NOMO-1 (cell line): ENCODE measurements at regions not wholly inside any gene's neighbourhood (a gene's known extent, or its start where the extent isn't known, plus 50 kb on each side); places are given as distances from the start of the nearest gene placed in this dataset.

Experiments
- DNase-seq, 2 experiments: peaks; one replicate each; lab custom pipeline; 2025; ENCODE audit not compliant: unreplicated experiment in 2 of 2; lab: John Stamatoyannopoulos, UW

DNA sequence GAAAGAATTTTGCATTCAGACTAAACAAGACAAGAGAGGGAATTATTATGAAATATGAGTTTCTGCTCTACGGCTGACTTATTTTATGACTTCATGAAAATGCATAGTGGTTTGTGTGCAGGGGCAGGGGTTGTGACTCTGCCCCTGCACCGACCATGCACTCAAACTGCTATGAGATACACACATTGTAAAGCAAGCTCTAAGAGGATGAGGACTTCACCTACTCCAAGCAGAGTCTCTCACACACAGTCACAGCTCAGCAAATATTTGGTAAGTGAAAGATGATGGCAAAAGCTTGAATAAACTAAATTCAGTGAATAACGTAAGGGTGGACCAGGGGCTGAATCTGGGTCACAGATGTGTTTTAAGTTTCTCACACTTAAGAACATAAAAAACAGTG, 542.9 kb downstream of the PRELID2 start:
- no peak for DNase-seq

DNA sequence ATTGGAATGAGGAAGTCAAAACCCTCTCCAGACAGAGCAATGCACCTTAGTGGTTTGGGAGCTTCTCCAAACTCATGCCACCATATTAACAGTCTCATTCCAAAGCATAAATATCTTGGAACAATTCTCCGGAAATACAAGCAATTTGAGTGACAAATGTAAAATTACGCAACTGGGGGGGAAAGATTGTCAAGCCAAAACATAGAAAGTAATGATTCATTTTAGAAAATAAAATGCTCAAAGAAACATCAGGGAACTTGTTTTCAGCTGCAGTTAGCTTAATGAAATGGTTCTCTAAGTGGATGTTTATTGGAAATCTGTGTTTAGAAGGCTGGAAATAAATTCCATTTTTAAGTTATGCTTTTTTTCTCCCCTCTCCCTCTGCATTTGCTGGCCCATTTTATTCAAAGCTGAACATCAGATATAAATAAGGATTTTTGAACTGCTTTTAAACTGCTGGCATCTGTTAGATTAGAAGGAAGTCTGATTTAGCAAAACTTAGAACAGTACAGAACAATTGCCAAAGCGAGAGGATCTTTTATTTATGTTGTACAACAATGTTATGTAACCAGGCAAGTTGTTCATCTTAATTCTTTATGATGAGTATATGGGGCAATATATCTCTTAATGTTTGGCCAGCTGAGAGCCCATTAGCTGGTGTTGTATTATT, 551.9 kb downstream of the PRELID2 start:
- DNase-seq = no peak

DNA sequence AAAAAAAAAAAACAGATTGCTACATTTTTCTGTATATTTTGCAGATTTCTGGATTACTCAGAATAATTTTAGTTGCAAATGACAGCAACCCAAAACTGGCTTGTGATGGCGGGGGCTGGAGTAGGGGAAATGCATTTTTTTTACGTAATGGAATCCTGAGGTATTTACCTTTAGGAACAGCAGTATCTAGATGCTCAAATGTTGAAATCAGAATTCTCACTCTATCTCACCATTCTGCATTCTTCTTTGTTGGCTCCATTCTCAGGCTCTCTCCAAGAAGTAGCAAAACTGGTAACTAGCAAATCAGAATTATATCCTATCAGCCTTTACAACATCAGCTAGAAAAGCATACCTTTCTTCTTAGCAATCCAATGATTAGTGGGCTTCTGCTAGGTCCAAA, 554.3 kb downstream of the PRELID2 start:
- DNase-seq = no peak

DNA sequence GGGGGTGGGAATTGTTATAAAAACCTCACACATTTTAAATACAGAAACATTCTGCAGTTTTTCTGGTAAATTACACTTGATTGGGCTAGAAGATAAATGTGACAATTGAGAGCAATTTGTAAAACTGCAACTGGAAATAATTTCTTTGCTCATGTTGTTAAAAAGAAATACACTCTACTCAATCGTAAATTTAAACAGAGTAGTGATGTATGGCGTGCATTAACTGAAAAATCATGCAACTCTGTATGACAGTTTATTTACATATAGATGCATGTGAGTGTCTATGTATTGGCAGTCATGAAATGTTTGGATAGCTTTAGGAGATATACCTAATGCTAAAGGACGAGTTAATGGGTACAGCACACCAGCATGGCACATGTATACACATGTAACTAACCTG, 554.9 kb downstream of the PRELID2 start:
- DNase-seq = no peak

DNA sequence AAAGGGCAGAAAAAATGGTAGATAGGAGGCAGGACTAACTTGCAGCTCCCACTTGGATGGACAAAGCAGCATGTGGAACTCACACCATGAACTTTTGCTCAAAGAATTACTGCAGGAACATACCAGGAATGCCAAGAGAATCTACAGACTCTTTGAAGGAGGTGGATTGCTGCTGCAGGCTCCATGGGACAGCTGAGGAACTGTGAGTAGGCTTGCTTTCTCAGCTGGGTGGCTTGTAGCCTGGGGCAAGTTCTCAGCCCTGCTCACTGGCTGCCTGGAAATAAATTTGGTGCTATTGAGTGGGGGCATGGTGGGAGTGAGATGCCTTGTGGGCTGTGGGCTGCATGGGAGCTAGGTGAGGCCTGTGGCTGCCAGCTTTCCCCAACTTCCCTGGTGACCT, 574.5 kb downstream of the PRELID2 start:
- DNase-seq = no peak

DNA sequence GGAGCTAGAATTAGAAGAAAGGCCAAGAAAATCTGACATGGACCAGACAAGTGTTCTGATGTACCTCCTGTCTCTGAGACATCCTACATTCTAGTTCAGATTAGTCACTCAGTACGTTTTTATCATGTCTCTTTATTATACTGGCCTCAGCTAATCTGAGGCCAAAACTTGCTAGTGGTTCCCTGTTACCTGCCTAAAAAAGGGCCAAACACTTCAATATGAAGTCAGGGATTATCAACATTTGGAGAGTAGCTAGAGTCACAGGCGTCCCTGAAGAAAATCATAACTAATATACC, 587.4 kb downstream of the PRELID2 start:
- no peak for DNase-seq

DNA sequence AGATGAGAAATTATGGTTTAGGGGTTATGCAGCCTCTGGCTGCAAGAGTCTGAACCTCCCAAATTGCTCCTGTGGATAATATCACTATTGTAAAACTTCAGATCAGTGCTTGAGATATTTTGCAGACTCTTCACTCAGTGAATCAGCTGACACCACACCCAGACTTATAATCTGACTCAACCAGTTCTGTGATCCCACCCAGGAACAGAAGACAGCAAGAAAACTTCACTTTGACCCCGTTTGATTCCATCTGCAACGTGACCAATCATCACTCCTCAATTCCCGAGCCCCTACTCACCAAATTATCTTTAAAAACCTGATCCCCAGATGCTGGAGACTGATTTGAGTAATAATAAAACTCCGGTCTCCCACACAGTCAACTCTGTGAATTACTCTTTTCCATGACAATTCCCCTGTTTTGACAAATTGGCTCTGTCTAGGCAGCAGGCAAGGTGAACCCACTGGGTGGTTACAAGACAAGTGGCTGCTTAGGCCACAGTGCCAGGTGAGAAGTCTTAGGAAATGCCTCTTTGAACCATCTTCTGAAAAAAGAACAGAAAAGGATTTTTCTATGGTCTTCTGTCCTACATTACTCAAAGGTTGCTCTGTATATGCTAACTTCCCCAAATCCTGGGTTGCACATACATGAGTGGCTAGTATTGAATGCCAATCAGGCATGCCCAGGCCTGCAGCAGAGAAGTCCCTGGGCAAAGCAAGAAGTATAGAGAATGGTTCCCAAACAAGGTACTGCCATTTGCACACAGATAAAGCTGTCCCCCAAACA, 588.0 kb downstream of the PRELID2 start:
- no peak for DNase-seq

DNA sequence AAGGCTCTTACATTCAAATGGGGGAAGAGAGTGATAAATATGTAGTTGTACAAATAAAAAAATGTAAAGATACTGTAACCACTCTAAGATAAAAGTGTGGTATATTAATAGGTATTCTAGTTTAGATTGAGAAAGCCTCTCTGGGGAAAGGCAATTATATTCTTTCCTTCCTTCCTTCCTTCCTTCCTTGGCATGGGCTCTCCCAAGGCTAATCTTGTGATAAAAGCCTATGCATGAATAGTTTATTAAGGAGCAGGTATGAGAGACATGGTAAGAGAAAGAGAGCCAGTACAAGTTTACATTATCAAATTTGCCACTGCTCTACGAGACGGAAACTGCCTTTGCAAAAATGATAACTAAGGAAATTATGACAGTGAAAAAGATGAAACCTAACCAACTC, 588.8 kb downstream of the PRELID2 start:
- no peak for DNase-seq

DNA sequence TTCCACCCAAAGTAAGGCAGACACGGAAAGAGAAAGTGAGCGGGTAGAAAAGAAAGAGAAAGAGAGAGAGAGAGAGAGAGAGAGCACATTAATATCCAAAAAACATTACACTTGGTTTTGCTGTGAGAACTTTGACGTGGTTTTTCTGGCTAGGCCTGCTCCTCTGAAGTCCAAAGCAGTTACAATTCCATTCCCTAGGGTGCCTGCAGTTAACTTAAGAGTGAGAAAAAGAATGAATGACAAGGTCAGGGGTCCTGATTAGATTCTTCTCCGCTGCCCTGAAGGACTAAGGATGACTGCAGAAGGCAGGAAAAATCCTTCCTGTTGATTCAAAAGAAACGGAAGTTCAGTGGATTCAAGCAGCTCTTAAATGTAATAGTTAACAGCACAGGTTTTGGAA, 589.8 kb downstream of the PRELID2 start:
- DNase-seq = no peak

DNA sequence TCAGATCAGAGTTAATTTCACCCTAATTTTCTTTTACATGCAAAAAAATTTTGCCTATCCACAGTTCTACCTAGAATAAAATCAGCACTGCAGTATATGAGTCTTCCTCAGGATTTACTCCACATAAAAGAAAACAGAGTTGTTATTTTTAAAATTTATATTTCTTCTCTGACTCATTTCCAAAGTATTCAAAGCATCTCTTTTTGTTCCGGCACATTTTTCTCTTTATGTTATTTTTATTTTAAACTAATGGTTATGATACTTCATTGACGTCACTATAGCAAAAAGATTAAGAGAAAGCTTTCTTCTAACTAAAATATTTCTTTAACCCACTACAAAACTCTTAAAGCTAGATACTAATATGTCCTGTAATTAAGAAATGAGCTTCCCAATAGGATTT, 590.4 kb downstream of the PRELID2 start:
- DNase-seq = no peak

DNA sequence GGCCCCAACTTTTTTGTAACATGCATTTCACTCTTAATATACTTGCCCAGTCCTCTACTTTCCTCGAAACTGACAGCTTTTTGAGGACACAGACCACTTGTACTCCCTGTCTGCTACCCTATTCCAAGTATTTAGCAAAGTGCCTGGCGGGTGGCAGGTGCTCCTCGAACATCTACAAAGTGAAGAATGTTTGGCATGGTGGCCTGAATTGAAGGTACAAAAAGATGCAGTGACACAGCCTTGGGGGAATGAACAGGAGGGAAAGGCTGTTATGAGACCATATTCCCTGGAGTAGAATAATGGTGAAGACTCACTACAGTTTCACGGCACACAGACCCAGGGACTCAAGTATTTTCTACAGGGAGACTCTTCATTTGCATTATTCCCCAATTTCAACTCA, 590.9 kb downstream of the PRELID2 start:
- DNase-seq = no peak

DNA sequence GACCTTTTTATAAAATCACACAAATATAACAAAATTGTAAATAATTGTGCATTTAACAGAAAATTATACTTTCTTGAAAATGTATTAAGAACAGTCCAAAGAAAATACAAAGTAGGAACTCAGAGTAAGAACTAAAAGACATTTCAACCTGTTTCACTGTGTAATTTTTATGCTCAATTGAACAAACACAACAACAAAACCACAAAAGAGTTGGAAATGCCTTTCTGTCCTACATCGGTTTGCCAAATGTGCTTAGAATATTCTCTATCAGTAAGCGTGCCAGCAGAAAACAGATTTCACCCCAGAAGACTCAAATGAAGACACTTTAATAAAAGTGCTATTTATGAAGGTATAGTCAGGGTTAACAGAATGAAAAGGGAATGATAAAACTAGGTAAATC, 592.1 kb downstream of the PRELID2 start:
- no peak for DNase-seq

DNA sequence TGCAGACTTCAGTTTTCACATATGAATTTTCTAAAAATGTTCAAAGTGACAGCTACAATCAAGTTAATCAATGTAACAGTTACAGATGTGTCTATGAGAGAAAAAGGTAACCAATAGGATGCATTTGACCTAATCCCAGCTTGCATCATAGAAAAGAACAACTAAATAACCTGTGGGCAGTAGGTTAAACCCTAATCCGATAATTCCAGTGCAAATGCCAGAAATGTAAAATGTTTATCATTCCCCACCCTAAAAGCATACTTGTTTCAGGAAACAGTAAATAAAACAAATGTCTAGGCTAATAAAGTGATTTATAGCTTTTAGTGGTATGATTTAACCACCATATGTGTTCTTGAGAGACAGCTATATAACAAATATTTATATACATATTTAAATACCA, 592.6 kb downstream of the PRELID2 start:
- no peak for DNase-seq

DNA sequence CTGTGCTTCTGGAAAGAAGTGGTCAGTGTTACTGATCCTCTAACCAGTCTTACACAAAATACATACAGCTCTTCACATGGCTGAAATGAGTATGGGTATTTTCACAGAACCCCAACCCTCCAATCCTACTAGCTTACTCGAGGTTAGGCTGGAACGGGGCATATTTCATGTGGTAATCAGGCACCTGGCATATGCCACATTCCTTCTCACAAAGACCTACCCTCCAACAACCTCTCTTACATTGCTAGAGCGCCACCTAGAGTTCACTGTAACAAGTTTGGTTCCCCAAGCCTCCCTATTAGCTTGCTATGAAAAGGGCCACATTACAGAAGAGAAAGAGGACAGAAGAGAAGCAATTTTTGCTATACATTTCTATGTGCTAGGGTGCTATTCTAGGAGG, 597.3 kb downstream of the PRELID2 start:
- peak in 1 of 2 experiments; percentile 10 for DNase-seq

DNA sequence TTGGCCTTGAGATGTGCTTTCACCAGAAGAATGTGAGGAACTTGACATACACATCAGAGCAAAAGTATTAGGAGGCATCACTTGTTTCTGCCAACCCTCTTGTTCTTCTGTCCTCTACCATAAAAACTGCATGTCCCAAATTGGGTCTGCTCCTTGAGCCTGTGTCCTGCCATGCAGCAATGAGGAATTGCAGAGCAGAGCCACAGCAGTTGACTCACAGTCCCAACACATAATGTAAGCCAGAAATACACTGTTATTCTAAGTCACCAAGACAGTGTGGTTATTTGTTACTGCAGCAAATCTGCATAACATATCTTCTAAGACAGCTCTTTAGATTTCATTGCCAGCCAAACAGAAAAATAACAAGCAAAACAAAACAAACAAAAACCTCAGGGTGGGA, 598.2 kb downstream of the PRELID2 start:
- DNase-seq = no peak

DNA sequence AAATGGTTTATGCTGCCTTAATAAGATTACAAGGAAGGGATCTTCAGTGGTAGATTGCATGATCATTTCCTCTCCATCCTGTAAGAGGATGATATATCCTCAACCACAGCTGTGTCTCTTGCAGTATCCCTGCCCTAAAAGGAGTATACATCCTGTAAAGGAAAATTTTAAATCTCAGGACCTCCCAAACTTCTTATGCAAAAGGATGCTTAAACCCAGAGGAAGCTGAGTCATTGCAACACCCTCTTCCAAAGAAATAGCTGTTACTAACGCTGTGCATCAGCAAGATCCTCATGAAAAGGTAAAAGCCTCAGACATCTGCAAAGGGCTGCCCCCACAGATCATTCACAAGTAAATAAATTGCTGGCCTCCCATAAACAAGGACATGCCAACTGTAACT, 599.0 kb downstream of the PRELID2 start:
- no peak for DNase-seq

DNA sequence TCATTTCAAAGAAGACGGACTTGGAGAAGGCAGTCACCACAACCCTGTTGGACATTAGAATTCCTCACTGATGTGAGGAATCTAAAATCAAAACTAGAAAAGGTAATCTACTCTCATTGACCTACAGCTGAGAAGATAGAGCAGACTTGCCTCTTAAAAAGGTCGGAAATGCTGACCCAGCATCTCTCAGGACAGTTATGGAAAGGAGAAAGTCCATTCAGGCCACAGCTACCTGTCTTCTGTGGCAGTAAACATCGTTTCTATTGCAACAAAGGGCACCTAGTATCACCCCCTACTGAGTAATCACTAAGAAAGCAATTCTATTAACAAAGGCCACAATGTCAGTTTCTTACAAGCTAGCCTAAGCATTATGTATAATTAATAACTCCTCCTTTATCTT, 601.7 kb downstream of the PRELID2 start:
- no peak for DNase-seq

DNA sequence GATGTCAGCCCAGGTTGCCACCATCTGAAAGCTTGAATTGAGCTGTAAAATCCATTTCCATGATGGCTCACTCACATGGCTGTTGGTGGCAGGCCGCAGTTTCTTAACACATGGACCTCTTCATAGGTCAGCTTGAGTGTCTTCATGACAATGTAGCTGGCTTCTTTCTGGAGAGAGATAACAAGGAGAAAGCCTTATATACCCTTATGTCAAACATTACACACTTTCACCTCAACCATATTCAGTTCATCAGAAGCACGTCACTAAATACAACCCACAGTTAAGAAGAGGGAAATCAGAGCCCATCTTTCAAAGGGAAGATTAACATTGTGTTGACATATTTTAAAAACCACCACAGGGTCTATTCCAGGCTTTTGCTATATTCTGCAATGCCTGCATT, 604.4 kb downstream of the PRELID2 start:
- DNase-seq = no peak

DNA sequence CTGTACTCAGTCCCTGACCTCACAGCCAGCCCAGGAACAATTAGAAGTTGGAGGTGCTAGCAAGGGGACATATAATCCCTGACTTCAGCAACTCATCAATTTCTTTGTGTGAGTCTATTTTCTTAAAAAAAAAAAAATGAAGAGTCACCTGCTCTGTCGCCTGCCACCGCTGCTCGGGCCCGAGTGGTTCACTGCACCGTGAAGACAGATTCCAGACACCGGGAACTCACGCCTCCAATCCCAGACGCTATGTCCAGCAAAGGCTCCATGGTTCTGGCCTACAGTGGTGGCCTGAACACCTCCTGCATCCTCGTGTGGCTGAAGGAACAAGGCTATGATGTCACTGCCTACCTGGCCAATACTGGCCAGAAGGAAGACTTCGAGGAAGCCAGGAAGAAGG, 606.6 kb downstream of the PRELID2 start:
- no peak for DNase-seq

DNA sequence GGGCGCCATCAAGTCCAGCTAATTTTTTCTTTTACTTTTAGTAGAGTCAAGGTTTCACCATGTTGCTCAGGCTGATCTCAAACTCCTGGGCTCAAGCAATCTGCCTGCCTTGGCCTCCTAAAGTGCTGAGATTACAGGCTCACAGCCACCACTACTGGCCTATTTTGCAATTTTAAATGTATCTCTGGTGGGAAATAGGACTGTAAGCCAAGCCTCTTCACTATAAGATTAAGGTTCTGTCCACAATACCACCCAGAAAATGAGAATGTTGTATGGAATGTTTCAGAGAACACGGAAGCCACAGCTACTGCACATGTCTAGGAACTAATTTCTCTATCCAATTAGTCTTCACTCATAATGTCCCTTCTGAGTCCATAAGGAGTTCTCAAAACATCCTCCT, 607.3 kb downstream of the PRELID2 start:
- DNase-seq = no peak

DNA sequence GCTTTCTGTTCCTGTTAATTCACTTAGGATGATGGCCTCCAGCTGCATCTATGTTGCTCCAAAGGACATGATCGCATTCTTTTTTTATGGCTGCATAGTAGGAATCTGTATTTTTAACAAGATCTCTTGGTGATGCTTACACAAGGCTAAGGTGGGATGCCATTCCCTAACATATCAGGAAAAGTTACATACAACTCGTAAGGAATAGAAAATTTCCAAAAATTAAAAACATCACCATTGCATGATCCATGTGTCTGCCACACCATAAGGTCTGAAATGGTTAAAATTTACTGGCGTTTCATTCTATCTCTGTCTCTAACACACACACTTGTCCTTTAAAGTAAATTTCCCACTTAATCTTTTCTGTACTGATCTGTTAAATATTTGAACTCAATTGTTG, 608.4 kb downstream of the PRELID2 start:
- DNase-seq = no peak

DNA sequence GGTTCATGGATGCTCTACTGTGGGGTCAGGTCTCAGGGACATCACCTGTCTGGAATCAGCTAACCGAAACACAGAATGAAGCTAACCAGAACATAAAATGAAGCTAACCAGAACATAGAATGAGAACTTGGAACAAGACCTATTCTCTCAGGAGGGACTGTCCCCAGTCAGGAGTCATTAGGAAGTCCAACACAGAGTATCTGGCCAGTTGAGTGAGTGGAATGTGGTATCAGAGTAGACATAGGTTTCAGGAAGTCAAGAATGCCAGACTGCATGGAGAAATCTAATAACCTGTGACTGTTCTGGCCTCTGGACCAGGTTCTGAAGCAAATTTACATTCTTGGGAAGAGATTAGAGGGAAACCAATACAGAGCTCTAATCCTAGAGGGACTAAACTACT, 609.6 kb downstream of the PRELID2 start:
- no peak for DNase-seq

DNA sequence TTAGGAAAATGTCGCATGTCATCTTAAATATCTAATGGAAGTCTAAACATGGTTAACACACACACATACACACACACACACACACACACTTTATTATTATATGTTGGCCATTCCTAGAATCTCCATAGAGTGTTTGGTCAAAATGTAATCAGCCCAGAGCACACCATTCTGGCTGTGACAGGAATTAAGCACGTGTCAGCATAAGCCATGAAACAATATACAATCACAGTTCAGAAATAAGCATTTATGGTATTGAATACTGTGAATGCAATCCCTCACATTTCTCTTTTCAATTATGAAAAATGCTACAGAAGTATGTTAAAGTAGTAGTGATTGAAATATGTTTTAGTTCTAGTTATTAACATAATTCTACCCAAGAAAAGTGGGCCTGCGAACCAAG, 611.6 kb downstream of the PRELID2 start:
- DNase-seq = no peak
